ENCODE measurements at regions not wholly inside any gene's neighbourhood (a gene's known extent, or its start where the extent isn't known, plus 50 kb on each side); places are given as distances from the start of the nearest gene placed in this dataset.

DNA sequence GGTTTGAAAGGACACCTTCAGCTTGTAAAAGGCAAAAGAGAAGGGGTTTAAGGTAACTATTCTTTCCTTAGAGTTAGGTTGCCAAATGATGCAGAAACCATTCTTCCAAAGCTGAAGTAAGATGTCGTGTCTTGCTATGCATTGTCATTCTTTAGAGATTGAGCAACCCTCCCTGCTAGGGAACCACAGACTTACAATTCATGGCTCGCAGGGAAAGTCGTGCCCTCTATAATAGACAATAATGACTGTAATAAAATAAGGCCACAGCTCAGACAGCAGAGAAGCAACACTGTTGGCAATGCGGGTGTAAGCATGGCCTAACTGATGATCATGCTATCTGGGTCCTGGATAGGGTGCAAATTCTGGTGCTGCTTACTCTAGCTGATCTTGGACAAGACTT is 129.6 kb upstream of the CDH13 start:
- no peak for DNase-seq (ENCODE audit: low read depth)

DNA sequence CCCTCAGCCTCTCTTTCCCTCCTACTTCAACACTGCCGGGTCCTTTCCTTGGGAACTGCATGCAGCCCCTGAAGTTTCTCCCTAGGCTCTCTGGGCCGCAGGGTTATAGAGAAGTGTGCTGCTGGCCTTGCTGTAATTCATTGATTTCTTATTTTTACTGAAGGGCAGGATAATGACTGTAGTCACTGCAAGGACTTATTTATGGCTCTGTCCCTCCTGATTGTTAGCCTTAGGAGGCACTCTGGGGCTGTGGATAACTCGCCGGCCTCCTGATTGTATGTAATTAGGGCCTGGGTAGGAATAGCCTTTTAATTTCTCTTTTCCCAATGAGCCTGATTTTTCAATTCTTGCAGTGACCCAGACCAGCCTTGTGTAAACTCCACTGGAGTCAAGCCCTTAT is 138.3 kb upstream of the CDH13 start:
- DNase-seq (ENCODE audit: low read depth): no peak

DNA sequence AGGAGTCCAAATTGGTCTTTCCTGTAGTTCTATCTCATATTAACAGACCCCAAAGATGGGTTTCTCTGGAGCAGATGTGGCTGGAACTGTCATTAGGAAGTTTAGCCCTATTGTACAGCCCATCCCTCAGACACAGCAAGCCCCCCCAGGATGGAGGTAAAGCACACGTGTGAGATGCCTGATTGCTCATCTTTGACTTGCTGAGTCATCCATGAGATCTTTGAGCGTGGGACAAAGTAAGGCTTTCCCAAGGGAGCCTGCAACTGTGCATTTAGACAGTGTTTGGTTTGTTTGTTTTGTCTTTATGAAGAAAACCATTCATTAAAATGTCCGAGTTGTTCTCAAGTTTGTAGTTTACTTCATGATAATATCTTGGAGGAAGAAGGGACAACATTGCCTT is 145.3 kb upstream of the CDH13 start:
- no peak for DNase-seq (ENCODE audit: low read depth)

DNA sequence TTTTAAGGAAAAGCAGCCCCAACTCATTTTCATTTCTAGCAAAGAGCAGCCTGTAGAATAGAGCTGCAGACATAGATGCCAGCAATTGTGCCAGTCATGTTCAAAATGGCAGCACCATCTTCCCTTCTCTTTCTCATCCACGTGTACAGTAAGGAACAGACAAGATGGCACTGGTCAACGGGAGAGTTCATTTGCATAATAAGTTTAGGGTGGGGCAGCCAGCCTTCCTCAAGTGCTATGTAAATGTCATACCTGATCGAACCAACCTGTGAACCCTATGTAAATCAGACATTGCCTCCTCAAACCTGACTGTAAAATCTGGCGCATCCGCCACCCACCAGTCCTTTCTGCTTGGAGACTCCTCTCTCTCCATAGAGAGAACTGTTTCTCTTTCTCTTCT is 150.0 kb upstream of the CDH13 start:
- DNase-seq (ENCODE audit: low read depth): no peak

DNA sequence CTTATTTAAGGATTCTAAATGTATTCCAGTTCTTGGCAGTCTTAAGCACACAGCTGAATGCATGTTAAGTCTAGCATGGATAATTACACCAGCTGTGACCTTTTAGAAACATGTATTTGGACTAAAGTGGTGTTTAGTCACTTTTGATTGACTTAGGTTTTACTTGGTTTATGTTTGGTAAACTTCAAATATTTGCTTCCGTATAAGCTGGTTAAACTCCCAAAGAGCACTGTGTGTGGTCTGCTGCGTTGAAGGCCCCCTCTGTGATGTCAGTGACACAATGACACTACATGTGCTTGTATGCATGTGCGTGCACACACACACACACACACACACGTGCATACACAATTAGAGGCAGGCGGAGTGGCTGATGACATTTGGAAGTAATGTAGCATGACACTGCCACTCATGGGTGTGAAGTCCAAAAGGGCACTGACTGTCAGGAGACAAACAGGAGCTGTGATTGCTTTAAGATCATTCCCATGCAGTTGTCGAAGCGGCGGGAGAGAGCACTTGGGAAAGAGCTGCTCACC is 156.1 kb upstream of the CDH13 start:
- DNase-seq (ENCODE audit: low read depth): no peak

DNA sequence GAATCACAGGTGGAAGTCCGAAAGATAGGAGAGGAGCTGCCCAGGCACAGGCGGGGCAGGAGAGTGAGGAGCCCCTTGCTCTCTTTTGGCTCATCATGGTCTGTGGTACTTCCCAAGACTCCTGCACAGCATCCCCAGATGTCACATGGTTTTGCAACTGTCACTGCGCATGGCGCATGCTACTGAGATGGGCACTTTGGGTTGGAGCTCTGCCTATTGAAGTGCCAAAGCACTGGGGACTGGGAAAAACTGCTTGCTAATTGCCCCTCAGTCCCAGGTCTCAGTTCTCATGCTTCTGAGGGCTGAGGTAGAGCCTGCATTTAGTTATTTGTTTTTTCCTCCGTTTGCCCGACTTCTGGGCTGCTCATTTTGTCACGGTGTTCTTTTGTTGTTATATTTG is 156.8 kb upstream of the CDH13 start:
- DNase-seq (ENCODE audit: low read depth): no peak

DNA sequence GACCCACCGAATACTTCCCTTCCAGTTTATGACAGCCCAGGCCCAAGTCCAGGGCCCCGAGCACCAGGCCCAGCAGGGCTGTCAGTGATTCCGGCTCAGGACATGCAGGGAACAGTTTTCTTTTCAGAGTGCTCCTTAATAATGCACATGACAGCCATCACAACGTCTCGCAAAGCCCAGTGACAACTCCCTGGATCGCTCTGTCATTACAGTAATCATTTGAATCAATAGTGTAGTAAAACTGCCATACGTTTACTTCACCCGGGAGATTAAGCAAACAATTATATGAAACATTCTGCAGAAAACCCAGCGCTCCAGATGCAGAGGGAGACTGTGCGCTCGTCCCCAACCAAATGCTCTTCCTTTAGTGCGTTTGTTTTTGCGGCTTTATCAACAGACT is 162.6 kb upstream of the CDH13 start:
- no peak for DNase-seq (ENCODE audit: low read depth)

DNA sequence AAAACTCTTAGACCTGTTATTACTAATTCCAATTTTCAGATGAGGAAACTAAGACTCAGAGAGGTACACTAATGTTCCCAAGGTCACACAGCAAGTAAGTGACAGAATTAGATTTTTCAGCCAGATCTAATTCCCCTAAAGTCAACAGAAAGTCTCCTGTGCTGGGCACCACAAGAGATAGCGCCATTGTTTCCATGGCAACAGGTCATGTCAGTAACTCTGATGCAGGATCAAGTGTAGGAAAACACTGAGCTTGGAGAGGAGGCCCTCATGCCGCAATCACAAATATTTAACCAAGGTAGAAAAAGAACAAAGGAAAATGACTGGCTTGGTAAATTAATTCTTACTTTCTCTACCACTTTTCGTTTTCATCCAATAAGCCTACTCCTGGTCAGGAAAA is 166.0 kb upstream of the CDH13 start:
- DNase-seq (ENCODE audit: low read depth): no peak

DNA sequence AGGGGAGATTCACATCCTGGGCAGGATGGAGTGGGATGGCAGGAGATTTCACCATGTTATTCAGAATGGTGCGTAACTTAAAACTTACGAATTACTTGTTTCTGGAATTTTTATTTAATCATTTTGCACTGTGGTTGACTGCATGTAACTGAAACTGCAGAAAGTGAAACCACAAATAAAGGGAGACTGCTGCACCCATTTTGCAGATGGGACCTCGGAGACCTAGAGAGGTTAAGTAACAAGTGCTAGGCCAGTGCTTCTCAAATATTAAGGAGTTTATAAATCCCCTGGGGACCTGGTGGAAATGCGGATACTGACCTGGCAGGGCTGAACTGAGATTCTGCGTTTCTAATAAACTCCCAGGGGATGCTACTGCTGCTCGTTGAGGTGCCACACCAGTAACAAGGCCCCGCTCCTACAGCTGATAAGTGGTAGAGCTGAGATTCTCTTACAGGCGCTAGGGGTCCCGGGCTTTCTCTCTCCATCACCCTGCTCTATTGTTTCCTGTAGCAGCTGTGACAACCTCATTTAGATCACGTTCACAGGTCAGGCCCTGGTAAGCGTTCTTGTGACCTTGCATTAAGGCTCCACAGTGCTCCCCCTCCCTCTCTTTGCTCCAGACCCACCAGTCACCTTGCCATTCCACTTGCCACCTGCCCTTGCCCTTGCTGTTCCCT is 167.1 kb upstream of the CDH13 start:
- DNase-seq (ENCODE audit: low read depth): no peak

DNA sequence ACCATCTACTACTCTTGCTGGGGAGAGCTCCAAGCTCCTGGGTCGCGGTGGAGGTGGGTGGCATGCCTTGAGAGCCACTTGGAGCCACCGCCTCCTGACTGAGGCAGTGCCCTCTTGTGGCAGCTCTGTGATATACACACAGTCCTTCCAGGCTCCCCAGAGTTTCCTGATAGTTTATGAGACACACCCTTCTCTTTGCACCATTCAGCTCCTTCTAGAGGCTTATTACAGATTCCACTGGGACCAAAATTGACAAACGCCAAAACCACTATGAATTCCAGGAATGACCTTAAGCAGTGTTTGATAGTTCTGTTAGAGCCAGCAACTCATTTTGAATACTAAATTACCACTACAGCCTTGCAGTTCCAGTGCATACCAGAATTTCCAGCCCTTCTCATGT is 170.1 kb upstream of the CDH13 start:
- DNase-seq (ENCODE audit: low read depth): peak; percentile 20

DNA sequence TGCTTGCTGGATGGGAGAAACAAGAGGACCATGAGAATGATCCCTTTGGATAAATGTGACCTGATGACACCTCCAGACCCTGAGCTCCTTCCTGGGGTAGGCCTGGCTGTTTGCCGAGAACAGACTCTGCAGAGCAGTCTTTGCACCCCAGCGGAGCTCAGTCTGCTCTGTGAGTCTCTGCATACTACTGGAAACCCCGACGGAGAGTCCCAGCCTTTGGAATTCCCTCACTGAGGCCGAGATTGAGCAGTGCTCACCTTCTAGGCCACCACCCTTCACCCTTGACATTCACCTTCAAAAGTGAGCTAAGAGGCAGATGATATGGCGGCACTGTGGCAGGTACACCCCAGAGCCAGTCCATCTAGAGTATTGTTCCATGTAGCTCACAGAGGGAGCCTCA is 172.2 kb upstream of the CDH13 start:
- DNase-seq (ENCODE audit: low read depth): no peak

DNA sequence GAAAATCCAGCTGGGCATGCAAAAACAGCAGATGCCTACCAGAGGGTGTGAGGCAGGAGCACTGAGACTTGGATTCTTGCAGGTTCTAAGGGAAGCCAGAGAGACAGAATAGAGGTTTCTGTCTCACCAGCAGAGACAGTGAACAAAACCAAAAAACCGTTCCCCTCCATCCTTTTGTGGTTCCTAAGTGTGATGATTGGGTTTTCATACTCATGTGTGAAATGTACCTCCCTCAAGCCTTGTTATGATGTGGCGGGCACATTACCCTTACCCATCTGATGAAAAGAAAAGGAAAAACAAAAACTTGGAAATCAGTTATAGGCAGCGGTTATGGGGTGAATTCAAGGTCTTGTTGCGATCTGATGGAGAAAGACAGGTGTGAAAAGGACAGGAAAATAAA is 172.6 kb upstream of the CDH13 start:
- DNase-seq (ENCODE audit: low read depth): no peak

DNA sequence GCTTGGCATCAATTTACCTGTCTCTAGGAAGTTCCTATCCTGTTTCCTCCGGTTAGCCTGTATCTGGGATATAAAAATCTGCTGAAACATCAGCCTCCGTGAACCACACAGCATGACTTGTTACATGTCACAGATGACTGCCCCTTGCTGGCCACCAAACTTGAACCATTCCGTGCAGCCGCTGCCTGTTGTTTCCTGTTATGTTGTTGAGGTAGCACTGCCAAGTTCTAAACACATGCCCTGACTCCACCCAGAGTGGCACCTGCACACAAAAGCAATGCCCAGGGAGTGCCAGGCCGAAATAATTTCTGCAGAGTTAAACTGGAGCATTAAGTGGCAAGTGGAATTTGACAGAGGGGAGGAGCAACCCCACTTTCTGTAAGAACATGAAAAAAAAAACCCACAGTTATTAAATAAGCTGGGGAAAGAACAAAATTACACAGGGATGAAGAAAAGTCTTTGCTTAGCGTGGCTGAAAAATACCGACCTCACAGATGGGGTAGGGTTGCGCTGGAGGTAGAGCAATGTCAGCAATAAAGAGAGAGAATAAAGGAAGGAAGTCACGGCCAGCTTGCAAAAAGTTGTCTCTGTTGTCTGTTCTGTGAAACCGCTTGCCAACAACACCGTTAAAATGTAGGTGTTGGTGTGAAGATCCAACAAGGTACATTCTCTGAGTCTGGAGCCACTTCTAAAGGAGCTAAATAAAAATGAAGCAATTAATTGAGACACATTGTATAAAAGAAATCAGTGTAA is 174.6 kb upstream of the CDH13 start:
- no peak for DNase-seq (ENCODE audit: low read depth)

DNA sequence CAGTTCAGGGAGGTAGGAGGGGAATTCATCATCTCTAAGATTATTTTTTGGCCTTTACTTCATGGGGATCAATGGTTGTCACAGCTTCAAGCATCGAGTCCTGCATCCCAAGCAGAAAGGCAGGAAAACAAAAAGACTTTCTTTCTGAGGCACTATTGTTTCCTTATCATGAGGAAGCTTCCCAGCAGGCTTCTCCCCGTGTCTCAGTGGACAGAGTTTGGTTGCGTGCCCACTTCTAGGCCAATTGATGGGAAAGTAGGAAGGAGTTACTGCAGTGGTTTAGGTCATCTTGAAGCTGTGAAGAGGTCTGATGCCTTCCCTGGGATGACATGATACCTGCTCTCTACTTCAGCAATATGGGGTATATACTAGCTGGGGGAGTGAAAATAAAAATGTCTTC is 175.3 kb upstream of the CDH13 start:
- no peak for DNase-seq (ENCODE audit: low read depth)

DNA sequence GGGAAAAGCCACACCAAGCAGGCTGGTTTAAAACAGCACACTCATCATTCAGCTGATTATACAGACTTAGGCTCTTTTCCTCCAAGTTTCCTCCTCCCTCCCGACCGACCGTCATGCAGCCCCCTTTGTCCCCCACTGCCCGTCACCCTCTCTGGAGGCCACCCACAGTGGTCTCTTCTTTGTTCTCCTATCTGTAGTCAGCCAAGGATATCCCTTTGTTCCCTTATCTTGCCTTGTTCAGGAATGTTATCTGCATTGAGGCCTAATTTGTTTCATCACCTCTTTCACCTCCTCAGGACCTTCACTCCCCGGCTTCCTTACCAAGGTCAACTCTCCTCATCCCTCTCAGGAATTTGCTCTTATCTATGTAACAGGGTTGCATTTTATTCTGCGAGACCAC is 186.4 kb upstream of the CDH13 start:
- DNase-seq (ENCODE audit: low read depth): no peak

DNA sequence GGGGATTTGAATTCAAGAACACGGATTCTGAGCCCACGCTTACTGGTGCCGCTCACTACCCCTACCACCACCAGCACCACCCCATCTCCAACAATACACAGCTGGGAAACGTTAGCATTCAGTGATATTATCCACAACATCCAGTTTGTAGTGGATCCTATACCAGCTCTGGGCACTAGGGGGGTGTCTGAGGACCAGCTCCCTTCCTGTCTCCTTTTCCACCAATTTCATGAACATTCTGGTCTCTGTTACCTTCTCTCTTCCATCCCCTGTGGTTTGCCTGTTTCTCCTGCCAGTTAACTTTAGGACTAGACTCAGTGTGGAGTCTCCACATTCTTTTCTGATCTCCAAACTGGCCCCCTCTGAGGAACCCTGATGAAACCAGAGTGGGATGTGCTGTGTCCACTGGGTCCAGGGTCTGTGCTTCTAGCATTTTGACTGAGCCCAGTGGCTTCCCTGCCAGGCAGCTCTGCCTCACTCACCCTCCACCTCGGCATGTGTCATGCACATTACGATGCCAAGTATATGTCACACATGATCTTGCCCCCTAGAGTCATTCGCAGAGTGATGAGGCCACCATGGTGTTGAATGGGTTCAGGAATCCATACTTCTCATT is 187.0 kb upstream of the CDH13 start:
- no peak for DNase-seq (ENCODE audit: low read depth)

DNA sequence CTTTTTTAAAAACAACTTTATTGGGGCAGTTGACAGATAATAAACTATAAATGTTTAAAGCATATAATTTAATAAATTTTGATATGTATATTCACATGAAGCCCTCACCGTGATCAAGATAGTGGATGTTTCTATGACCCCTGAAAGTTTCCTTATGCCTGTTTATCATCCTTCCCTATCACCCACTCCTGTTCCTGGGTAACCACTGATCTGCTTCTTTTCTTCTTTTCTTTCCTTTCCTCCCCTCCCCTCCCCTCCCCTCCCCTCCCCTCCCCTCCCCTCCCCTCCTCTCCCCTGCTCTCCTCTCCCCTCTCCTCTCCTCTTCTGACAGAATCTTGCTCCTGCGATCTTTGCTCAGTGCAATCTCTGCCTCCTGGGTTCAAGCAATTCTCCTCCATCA is 193.7 kb upstream of the CDH13 start:
- DNase-seq (ENCODE audit: low read depth): no peak

DNA sequence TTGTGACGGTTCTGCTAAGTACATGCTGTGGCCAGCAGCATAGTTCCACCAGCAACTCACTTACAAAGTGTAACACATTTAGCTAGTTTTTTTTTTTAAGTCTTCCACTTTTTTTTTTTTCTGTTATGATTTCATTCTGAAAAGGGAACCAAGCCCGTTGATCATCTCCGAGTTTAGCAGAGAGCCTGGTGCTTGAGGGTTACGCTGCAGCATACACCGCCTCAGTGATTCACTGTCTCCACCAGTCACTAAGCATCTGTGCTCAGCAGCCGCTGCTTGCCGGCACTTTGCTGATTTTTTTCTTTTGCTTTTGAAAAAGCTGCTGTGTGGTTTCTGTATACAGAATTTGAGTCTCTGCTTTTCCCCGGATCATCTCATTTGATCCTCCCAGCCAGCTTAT is 194.5 kb upstream of the CDH13 start:
- DNase-seq (ENCODE audit: low read depth): no peak

DNA sequence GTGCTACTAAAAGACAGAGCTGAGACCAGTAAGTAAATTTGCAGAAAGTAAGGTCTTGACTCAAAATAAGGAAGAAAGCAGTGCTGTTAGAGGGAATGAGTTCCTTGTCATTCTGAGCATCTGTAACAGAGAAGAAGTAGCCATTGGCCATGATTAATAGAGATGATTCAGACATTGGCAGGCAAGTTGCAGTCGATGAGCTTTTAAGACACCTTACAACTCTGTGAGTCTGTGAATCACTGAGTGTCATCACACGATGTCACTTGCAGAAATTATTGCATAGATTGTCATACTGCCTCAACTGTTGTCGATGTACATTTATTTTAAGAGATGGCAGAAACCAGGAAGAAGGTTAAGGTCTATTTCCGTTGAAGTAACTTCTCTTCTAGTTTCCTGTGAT is 201.1 kb upstream of the CDH13 start:
- DNase-seq (ENCODE audit: low read depth): no peak

DNA sequence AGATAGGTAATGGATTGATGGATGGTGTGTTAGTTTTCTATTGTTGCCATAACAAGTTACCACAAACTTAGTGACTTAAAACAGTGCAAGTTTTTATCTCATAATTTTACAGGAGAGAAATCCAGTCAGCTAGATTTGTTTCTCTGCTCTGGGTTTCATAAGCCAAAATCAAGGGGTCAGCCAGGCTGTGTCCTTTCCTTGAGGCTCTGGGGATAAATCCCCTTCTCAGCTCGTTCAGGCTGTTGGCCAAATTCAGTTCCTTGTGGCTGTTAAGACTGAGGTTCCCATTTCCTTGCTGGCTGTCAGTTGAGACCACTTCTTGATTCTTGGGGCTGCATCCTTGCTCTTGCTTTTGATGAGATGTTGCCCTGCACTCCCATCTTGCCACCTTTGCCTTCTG is 204.9 kb upstream of the CDH13 start:
- DNase-seq (ENCODE audit: low read depth): no peak

DNA sequence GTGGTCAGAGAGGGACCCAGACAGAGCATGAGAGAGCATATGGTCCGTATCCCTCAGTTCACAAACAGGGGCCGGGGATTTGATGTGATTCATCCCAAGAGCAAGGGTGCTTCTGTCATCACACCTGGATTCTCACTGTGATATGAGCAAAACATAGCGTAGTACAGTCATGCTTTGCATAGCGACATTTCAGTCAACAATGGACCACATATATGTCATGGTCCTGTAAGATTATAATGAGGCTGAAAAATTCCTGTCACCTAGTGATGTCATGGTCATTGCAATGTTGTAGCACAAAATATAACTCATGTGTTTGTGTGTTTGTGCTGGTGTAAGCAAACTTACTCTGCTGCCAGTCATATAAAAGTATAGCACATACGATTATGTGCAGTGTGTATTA is 207.4 kb upstream of the CDH13 start:
- no peak for DNase-seq (ENCODE audit: low read depth)

DNA sequence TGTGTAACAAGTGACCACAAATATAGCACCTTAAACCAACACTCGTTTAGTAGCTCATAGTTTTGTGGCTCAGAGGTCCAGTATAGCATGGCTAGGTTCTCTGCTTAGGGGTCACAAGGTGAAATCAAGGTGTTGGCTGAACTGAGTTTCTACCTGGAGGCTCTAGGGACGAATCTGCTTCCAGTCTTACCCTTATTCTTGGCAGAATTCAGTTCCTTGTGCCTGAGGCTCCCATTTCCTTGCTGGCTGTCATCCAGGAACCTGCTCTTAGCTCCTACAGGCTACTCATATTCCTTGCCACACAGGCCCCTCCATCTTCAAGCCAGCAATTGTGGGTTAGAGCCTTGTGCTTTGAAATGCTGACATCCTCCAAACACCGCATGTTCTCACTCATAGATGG is 212.3 kb upstream of the CDH13 start:
- DNase-seq (ENCODE audit: low read depth): no peak

DNA sequence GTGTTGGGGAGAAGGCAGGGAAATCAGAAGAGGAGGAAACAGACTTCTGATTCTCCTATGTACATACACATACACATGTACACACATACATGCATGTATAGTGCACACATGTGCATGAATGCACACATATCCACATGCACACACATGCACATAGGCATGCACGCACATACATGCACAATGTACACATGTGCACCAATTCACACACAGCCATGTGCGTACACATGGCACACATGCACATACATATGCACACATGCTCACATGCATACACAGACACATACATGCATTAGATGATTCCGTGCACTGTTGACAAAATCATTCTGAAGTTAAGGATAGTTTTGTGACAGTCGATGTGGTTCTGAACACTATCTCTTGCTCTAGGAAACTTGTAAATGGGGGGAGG is 214.0 kb upstream of the CDH13 start:
- DNase-seq (ENCODE audit: low read depth): no peak

Data from forelimb muscle (tissue), 1 donor.